ENCODE measurements at regions not wholly inside any gene's neighbourhood (a gene's known extent, or its start where the extent isn't known, plus 50 kb on each side); places are given as distances from the start of the nearest gene placed in this dataset.

- H3K4me3 ChIP-seq (replicated peaks in 1 of 3; ENCODE audit: insufficient read depth in 1 of 3, low read depth in 2 of 3, low read length in 3 of 3): no peak overlapping the region
- BruUV-seq (replicated peaks): no TSS peak
- DNase-seq (ENCODE audit: low spot score) (no peak), ATAC-seq (no peak), FAIRE-seq (no peak)
- H3K27ac ChIP-seq (ENCODE audit: extremely low read length, insufficient read depth, low read length): no peak overlapping the region
- in situ Hi-C loops (cut with HindIII; ENCODE audit: extremely low pct_ligation_motif_present, low pct_unique_long_range_greater_than_20kb) (no loop called here), intact Hi-C loops (cut with micrococcal nuclease; ENCODE audit: unreplicated experiment) (no loop called here)
- H3K79me2 ChIP-seq (ENCODE audit: insufficient read depth, low read length): no peaks in the 10 kb centered on the region
- H3K27me3 ChIP-seq (ENCODE audit: control insufficient read depth in 1 of 2, insufficient read depth in 2 of 2, low read length in 2 of 2): peaks cover 8 to 40% of the 10 kb centered on the region in 2 experiments
- POLR2A ChIA-PET: no interaction called here
- H4K20me1 ChIP-seq (ENCODE audit: insufficient read depth, low read length): no peaks in the 10 kb centered on the region
- 14% methylated on average over 6 of the region's 6 CpGs for WGBS (ENCODE audit: low lambda C conversion rate)
- no peaks in the 10 kb centered on the region for H3K4me1 ChIP-seq (ENCODE audit: insufficient read depth, low read length)
- no peaks in the 10 kb centered on the region for H3K36me3 ChIP-seq (replicated peaks in 1 of 2; ENCODE audit: control insufficient read depth in 1 of 2, insufficient read depth in 2 of 2, low read length in 2 of 2)
- no peak overlapping the region for H3K9ac ChIP-seq (ENCODE audit: insufficient read depth, low read depth, low read length)
- no peaks in the 10 kb centered on the region for H3K9me3 ChIP-seq (ENCODE audit: low read length)
- TF ChIP-seq CHCHD3 (CRISPR knock-in tag; IDR thresholded peaks at IDR 0.05) (no peak), TSC22D2 (CRISPR knock-in tag; IDR thresholded peaks at IDR 0.05; ENCODE audit: borderline replicate concordance) (no peak), ZNF101 (CRISPR knock-in tag; IDR thresholded peaks at IDR 0.05; ENCODE audit: borderline replicate concordance, low read depth) (no peak), E2F5 (CRISPR knock-in tag; conservative IDR thresholded peaks at IDR 0.05) (no peak), RARG (CRISPR knock-in tag; IDR thresholded peaks at IDR 0.05; ENCODE audit: low read depth) (no peak), ZNF503 (CRISPR knock-in tag; IDR thresholded peaks at IDR 0.05) (no peak), PPARG (CRISPR knock-in tag; conservative IDR thresholded peaks at IDR 0.05) (no peak), THAP7 (CRISPR knock-in tag; IDR thresholded peaks at IDR 0.05) (no peak), HBP1 (CRISPR knock-in tag; IDR thresholded peaks at IDR 0.05; ENCODE audit: low read depth) (no peak), ZBTB46 (CRISPR knock-in tag; IDR thresholded peaks at IDR 0.05; ENCODE audit: borderline replicate concordance) (no peak), SIX4 (CRISPR knock-in tag; IDR thresholded peaks at IDR 0.05) (no peak), ZNF496 (CRISPR knock-in tag; IDR thresholded peaks at IDR 0.05; ENCODE audit: insufficient replicate concordance) (no peak), BHLHE40 (IDR thresholded peaks at IDR 0.05; ENCODE audit: low read length) (no peak)
- CTCF ChIA-PET (ENCODE audit: low intra/inter-chr PET ratio, low total read pairs): no interaction called here
- no peak overlapping the region for H3K4me2 ChIP-seq (ENCODE audit: low read depth, low read length)
- H2AFZ ChIP-seq (ENCODE audit: low read length): no peak overlapping the region
Observed at GRCh38 chr2:72011791-72012190, 135.9 kb downstream of the CYP26B1 start.

Data from HepG2 (cell line).